ENCODE measurements at regions not wholly inside any gene's neighbourhood (a gene's known extent, or its start where the extent isn't known, plus 50 kb on each side); places are given as distances from the start of the nearest gene placed in this dataset.

DNA sequence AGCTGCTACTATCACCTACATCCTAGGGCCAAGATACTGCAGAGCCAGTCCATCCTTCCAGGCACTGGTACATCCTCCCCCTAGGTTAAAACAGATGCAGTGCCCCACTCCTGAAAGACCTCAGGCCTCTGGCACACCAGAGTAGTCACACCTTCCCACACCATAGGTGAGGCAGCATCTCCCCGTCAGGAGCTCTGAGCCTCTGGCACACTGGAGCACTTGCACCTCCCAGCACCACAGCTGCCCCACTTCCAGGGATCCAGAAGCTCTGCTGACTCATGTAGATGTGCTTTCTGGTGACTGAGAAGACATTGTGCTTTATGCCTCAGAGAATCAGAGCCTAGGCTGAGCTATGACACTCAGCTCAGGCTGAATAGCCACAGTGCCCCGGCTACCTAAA, 138.4 kb upstream of the COL3A1 start:
- TF ChIP-seq, protein P1, sequence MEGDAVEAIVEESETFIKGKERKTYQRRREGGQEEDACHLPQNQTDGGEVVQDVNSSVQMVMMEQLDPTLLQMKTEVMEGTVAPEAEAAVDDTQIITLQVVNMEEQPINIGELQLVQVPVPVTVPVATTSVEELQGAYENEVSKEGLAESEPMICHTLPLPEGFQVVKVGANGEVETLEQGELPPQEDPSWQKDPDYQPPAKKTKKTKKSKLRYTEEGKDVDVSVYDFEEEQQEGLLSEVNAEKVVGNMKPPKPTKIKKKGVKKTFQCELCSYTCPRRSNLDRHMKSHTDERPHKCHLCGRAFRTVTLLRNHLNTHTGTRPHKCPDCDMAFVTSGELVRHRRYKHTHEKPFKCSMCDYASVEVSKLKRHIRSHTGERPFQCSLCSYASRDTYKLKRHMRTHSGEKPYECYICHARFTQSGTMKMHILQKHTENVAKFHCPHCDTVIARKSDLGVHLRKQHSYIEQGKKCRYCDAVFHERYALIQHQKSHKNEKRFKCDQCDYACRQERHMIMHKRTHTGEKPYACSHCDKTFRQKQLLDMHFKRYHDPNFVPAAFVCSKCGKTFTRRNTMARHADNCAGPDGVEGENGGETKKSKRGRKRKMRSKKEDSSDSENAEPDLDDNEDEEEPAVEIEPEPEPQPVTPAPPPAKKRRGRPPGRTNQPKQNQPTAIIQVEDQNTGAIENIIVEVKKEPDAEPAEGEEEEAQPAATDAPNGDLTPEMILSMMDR (conservative IDR thresholded peaks at IDR 0.05 in 1 of 2, IDR thresholded peaks at IDR 0.05 in 1 of 2; ENCODE audit: low read depth in 1 of 2, low read length in 2 of 2): no peak
- no peak for TF ChIP-seq EZH2 (IDR thresholded peaks at IDR 0.05; ENCODE audit: low read length, missing control alignments)
